HL-60 (cell line): ENCODE measurements at regions not wholly inside any gene's neighbourhood (a gene's known extent, or its start where the extent isn't known, plus 50 kb on each side); places are given as distances from the start of the nearest gene placed in this dataset.

Experiments used
- GABPA ChIP-seq: IDR thresholded peaks from 2 replicates; pipeline ENCODE4 v1.6.1; 2012; ENCODE audit warnings: low read depth
- POLR2AphosphoS5 ChIP-seq: IDR thresholded peaks from 2 replicates; pipeline ENCODE4 v1.6.1; 2012; ENCODE audit warnings: low read depth
- SPI1 ChIP-seq: IDR thresholded peaks from 2 replicates; pipeline ENCODE4 v1.6.1; 2012; ENCODE audit warnings: low read depth, mild to moderate bottlenecking, borderline replicate concordance
- TF ChIP-seq, protein P1 (sequence below): IDR thresholded peaks from one replicate; pipeline ENCODE4 v1.5.1; 2011; ENCODE audit warnings: low read length, control low read depth, inconsistent platforms; ENCODE audit not compliant: insufficient read depth
- TF ChIP-seq, protein P2 (sequence below): IDR thresholded peaks from 2 replicates; pipeline ENCODE4 v1.6.1; 2012; ENCODE audit warnings: low read depth; ENCODE audit not compliant: insufficient replicate concordance

DNA sequence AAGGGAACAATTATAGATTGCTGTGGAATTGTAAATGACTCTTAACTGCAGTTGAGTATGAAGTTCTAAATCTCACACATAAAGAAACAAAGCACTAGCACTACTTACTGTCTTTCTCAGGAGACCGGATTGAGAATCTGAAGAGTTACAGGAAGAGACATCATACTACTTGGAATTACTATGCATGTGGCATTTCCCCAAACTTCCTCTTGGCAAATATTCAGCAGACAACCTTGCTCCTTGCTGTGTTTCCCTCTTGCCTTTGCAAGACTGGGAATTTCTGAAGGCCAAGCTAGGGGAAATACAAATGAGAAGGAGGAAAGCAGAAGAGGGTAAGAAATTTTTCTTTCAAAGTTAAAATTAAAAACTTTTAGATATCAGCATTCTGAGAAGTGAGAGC, 173.6 kb upstream of the KCTD3 start:
- no peak for TF ChIP-seq GABPA
- TF ChIP-seq, protein P1, sequence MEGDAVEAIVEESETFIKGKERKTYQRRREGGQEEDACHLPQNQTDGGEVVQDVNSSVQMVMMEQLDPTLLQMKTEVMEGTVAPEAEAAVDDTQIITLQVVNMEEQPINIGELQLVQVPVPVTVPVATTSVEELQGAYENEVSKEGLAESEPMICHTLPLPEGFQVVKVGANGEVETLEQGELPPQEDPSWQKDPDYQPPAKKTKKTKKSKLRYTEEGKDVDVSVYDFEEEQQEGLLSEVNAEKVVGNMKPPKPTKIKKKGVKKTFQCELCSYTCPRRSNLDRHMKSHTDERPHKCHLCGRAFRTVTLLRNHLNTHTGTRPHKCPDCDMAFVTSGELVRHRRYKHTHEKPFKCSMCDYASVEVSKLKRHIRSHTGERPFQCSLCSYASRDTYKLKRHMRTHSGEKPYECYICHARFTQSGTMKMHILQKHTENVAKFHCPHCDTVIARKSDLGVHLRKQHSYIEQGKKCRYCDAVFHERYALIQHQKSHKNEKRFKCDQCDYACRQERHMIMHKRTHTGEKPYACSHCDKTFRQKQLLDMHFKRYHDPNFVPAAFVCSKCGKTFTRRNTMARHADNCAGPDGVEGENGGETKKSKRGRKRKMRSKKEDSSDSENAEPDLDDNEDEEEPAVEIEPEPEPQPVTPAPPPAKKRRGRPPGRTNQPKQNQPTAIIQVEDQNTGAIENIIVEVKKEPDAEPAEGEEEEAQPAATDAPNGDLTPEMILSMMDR = no peak
- TF ChIP-seq POLR2AphosphoS5 = no peak
- no peak for TF ChIP-seq SPI1
- TF ChIP-seq, protein P2, sequence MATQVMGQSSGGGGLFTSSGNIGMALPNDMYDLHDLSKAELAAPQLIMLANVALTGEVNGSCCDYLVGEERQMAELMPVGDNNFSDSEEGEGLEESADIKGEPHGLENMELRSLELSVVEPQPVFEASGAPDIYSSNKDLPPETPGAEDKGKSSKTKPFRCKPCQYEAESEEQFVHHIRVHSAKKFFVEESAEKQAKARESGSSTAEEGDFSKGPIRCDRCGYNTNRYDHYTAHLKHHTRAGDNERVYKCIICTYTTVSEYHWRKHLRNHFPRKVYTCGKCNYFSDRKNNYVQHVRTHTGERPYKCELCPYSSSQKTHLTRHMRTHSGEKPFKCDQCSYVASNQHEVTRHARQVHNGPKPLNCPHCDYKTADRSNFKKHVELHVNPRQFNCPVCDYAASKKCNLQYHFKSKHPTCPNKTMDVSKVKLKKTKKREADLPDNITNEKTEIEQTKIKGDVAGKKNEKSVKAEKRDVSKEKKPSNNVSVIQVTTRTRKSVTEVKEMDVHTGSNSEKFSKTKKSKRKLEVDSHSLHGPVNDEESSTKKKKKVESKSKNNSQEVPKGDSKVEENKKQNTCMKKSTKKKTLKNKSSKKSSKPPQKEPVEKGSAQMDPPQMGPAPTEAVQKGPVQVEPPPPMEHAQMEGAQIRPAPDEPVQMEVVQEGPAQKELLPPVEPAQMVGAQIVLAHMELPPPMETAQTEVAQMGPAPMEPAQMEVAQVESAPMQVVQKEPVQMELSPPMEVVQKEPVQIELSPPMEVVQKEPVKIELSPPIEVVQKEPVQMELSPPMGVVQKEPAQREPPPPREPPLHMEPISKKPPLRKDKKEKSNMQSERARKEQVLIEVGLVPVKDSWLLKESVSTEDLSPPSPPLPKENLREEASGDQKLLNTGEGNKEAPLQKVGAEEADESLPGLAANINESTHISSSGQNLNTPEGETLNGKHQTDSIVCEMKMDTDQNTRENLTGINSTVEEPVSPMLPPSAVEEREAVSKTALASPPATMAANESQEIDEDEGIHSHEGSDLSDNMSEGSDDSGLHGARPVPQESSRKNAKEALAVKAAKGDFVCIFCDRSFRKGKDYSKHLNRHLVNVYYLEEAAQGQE = no peak
